ENCODE measurements at regions not wholly inside any gene's neighbourhood (a gene's known extent, or its start where the extent isn't known, plus 50 kb on each side); places are given as distances from the start of the nearest gene placed in this dataset.
A peak's percentile ranks its signal among the peaks of the same experiment; 100 is the strongest.

DNA sequence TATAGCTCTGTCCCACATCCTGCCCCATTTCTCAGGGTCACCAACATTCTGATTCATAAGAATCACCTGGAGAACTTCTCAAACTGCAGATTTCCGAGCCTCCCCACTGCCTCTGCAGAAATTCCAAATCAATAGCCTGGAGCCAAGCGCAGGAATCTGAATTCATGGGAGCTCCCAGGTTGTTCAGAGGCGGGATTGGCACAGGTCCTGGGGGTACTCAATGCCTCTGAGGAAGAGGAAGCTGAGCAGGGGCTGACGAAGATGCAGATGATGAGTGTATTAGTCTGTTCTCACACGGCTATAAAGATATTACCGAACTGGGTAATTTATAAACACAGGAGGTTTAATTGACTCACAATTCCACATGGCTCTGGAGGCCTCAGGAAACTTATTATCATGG lies 455.5 kb downstream of the MATN1 start:
- no peak overlapping the region for H3K27ac Mint-ChIP-seq
- Histone ChIP-seq H3K4me1 (ENCODE audit: control insufficient read depth, insufficient read depth, low read length) (no peaks in the 10 kb centered on the region), H3K9me3 (ENCODE audit: control insufficient read depth, low read length) (no peaks in the 10 kb centered on the region), H3K4me3 (ENCODE audit: low read length) (no peak overlapping the region), H3K27ac (ENCODE audit: low read depth, low read length) (no peak overlapping the region), H3K27me3 (ENCODE audit: control insufficient read depth, insufficient read depth, low read length, poor library complexity, severe bottlenecking) (no peaks in the 10 kb centered on the region), H3K36me3 (ENCODE audit: control insufficient read depth, insufficient read depth, low read length) (no peaks in the 10 kb centered on the region), H3K9ac (ENCODE audit: extremely low read depth, low read length, poor library complexity, severe bottlenecking) (no peak overlapping the region)
- peaks cover 25% of the 10 kb centered on the region for H3K4me1 Mint-ChIP-seq
- 95 to 100% methylated on average over 4 to 6 of the region's 6 CpGs for WGBS, 2 experiments (ENCODE audit: insufficient coverage in 1 of 2, insufficient read length in 1 of 2)
- no peaks in the 10 kb centered on the region for H3K36me3 Mint-ChIP-seq (ENCODE audit: low read depth)
- no peak for DNase-seq
- no peak overlapping the region for H3K4me3 Mint-ChIP-seq
- TF ChIP-seq, protein P1, sequence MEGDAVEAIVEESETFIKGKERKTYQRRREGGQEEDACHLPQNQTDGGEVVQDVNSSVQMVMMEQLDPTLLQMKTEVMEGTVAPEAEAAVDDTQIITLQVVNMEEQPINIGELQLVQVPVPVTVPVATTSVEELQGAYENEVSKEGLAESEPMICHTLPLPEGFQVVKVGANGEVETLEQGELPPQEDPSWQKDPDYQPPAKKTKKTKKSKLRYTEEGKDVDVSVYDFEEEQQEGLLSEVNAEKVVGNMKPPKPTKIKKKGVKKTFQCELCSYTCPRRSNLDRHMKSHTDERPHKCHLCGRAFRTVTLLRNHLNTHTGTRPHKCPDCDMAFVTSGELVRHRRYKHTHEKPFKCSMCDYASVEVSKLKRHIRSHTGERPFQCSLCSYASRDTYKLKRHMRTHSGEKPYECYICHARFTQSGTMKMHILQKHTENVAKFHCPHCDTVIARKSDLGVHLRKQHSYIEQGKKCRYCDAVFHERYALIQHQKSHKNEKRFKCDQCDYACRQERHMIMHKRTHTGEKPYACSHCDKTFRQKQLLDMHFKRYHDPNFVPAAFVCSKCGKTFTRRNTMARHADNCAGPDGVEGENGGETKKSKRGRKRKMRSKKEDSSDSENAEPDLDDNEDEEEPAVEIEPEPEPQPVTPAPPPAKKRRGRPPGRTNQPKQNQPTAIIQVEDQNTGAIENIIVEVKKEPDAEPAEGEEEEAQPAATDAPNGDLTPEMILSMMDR (conservative IDR thresholded peaks at IDR 0.05): no peak
- no peaks in the 10 kb centered on the region for H3K9me3 Mint-ChIP-seq
- H3K27me3 Mint-ChIP-seq (ENCODE audit: insufficient read depth): no peaks in the 10 kb centered on the region

DNA sequence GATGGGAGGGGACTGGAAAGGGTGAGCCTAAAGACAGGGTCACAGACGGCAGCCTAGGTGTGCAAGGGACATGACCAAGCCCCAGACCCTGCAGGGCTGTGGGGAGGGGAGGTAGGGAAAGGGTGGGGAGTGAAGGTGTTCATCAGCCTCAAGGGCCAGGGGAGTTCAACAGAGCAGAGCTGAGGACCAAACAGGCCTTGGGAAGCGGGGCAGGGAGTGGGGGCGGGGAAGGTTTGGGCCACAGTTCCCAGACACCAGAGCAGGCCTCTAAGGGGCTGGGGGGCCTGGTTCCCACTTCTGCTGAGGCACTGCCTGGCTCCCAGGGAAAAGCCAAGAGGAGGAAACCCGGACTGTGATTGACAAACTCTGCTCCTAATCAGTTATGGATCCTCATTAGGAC lies 456.3 kb downstream of the MATN1 start:
- Mint-ChIP-seq H3K4me1 (peaks cover 21% of the 10 kb centered on the region), H3K27ac (no peak overlapping the region), H3K27me3 (ENCODE audit: insufficient read depth) (peaks cover 1% of the 10 kb centered on the region), H3K4me3 (no peak overlapping the region), H3K9me3 (peaks cover under 1% of the 10 kb centered on the region), H3K36me3 (ENCODE audit: low read depth) (no peaks in the 10 kb centered on the region)
- Histone ChIP-seq H3K27ac (ENCODE audit: low read depth, low read length) (no peak overlapping the region), H3K36me3 (ENCODE audit: control insufficient read depth, insufficient read depth, low read length) (no peaks in the 10 kb centered on the region), H3K9me3 (ENCODE audit: control insufficient read depth, low read length) (no peaks in the 10 kb centered on the region), H3K4me1 (ENCODE audit: control insufficient read depth, insufficient read depth, low read length) (no peaks in the 10 kb centered on the region), H3K27me3 (ENCODE audit: control insufficient read depth, insufficient read depth, low read length, poor library complexity, severe bottlenecking) (no peaks in the 10 kb centered on the region), H3K4me3 (ENCODE audit: low read length) (no peak overlapping the region), H3K9ac (ENCODE audit: extremely low read depth, low read length, poor library complexity, severe bottlenecking) (no peak overlapping the region)
- peak; percentile 17 for DNase-seq
- WGBS, 2 experiments (ENCODE audit: insufficient coverage in 1 of 2, insufficient read length in 1 of 2): 86 to 96% methylated on average over 4 of the region's 4 CpGs
- TF ChIP-seq, protein P1 (conservative IDR thresholded peaks at IDR 0.05): no peak

DNA sequence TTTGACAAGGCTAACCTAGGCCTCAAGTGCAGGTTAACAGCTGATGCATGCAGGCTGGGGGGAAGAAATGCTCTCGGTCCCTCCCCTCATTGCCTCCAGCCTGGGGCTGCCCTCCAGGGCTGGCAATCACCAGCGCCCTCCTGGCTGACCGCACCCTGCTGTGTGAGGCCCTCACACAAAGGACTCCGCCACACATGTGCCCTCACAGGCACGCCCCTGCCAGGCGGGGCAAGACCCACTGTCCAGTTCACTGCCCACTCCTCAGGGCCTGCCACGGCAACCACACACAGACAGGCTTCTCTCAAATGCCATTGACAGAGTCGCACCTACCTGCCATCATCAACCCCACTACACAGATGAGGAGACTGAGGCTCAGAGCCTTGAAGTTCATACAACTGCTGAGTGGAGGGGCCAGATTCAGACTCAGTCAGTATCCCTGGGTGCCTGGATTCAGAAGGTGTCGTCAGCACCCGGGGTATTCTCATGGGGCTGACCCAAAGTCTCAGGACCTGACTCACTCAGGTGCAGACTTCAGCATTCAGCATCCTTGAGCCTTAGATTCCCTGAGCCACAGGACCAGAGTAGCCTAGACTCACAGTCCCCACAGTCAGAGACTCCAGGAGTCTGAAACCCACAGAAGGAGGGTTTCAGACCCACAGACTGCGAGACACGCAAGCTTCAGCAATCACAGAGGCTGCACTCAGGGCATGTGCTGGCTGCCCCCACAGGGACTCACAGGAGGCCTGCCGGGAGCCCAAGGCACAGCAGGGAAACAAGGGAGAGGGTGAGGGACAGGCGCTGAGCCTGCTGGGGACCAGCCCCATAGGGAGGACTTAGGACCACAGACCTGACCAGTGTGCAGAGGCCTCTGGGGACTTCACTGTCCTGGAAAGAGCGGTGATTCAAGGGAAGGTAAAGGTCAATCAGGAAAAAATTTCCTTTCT lies 458.0 kb downstream of the MATN1 start:
- WGBS, 2 experiments (ENCODE audit: insufficient coverage in 1 of 2, insufficient read length in 1 of 2): 92 to 98% methylated on average over 9 to 15 of the region's 15 CpGs
- H3K9me3 Mint-ChIP-seq: peaks cover 11% of the 10 kb centered on the region
- H3K27me3 Mint-ChIP-seq (ENCODE audit: insufficient read depth): peaks cover 2% of the 10 kb centered on the region
- H3K27ac Mint-ChIP-seq: no peak overlapping the region
- DNase-seq: no peak
- H3K4me3 ChIP-seq (ENCODE audit: low read length): no peak overlapping the region
- H3K9me3 ChIP-seq (ENCODE audit: control insufficient read depth, low read length): peaks cover 9% of the 10 kb centered on the region
- H3K4me3 Mint-ChIP-seq: no peak overlapping the region
- no peaks in the 10 kb centered on the region for H3K36me3 ChIP-seq (ENCODE audit: control insufficient read depth, insufficient read depth, low read length)
- TF ChIP-seq, protein P1 (conservative IDR thresholded peaks at IDR 0.05): no peak
- no peaks in the 10 kb centered on the region for H3K27me3 ChIP-seq (ENCODE audit: control insufficient read depth, insufficient read depth, low read length, poor library complexity, severe bottlenecking)
- H3K27ac ChIP-seq (ENCODE audit: low read depth, low read length): no peak overlapping the region
- H3K36me3 Mint-ChIP-seq (ENCODE audit: low read depth): no peaks in the 10 kb centered on the region
- peaks cover 21% of the 10 kb centered on the region for H3K4me1 Mint-ChIP-seq
- H3K4me1 ChIP-seq (ENCODE audit: control insufficient read depth, insufficient read depth, low read length): no peaks in the 10 kb centered on the region
- no peak overlapping the region for H3K9ac ChIP-seq (ENCODE audit: extremely low read depth, low read length, poor library complexity, severe bottlenecking)

Measured in endodermal cell (in vitro differentiated cells).